Fibroblast of lung (primary cell): ENCODE measurements at regions not wholly inside any gene's neighbourhood (a gene's known extent, or its start where the extent isn't known, plus 50 kb on each side); places are given as distances from the start of the nearest gene placed in this dataset.

ENCODE experiments used
- DNase-seq, 2 donors: peaks; one replicate each; pipeline versions ENCODE4 v3.0.0 to v3.0.0-alpha.2; 2010; ENCODE audit warnings: low read depth in 2 of 2
- H2AFZ ChIP-seq: 2 replicates; pipeline ENCODE4 v1.5.1; 2012; ENCODE audit warnings: low read length, control low read depth, inconsistent platforms
- H3K27ac ChIP-seq: 2 replicates; pipeline ENCODE4 v1.5.1; 2011; ENCODE audit warnings: low read length, control low read depth; ENCODE audit not compliant: insufficient read depth
- H3K27me3 ChIP-seq: 2 replicates; pipeline ENCODE4 v1.5.1; 2011; ENCODE audit warnings: mild to moderate bottlenecking, low read length; ENCODE audit not compliant: control insufficient read depth, insufficient read depth
- H3K36me3 ChIP-seq: 2 replicates; pipeline ENCODE4 v1.5.1; 2011; ENCODE audit warnings: low read length; ENCODE audit not compliant: control insufficient read depth, insufficient read depth
- H3K4me1 ChIP-seq: 2 replicates; pipeline ENCODE4 v1.5.1; 2011; ENCODE audit warnings: low read length; ENCODE audit not compliant: control insufficient read depth, insufficient read depth; ENCODE audit errors: extremely low read depth
- H3K4me2 ChIP-seq: 2 replicates; pipeline ENCODE4 v1.5.1; 2011; ENCODE audit warnings: low read length, control low read depth; ENCODE audit not compliant: insufficient read depth; ENCODE audit errors: extremely low read depth
- H3K4me3 ChIP-seq, 4 experiments: fragments of 200-600 bp in 1 of 4; sonication (generic) in 1 of 4; replicated peaks in 1 of 4; 2 replicates each; pipeline ENCODE4 v1.5.1; 2011 to 2016; ENCODE audit warnings: low read length in 4 of 4, low read depth in 3 of 4, mild to moderate bottlenecking in 3 of 4, control low read depth in 2 of 4, inconsistent platforms in 1 of 4, mixed read lengths in 1 of 4; ENCODE audit not compliant: insufficient read depth in 1 of 4; ENCODE audit errors: control extremely low read depth in 1 of 4
- H3K79me2 ChIP-seq: 2 replicates; pipeline ENCODE4 v1.5.1; 2012; ENCODE audit warnings: mild to moderate bottlenecking, low read length, inconsistent platforms; ENCODE audit not compliant: control insufficient read depth, insufficient read depth
- H3K9ac ChIP-seq: 2 replicates; pipeline ENCODE4 v1.5.1; 2011; ENCODE audit warnings: mild to moderate bottlenecking, low read length, control low read depth; ENCODE audit not compliant: insufficient read depth
- H3K9me3 ChIP-seq: 2 replicates; pipeline ENCODE4 v1.5.1; 2012; ENCODE audit warnings: low read depth, low read length; ENCODE audit not compliant: control insufficient read depth, insufficient read depth
- H4K20me1 ChIP-seq: 2 replicates; pipeline ENCODE4 v1.5.1; 2011; ENCODE audit warnings: low read length; ENCODE audit not compliant: control insufficient read depth, insufficient read depth; ENCODE audit errors: extremely low read depth
- EZH2 ChIP-seq: IDR thresholded peaks from 2 replicates; pipeline ENCODE4 v1.5.1; 2012; ENCODE audit warnings: low read length, control low read depth, mild to moderate bottlenecking; ENCODE audit errors: missing control alignments
- TF ChIP-seq, protein P1 (sequence below), 2 donors: IDR thresholded peaks in 1 of 2; conservative IDR thresholded peaks in 1 of 2; 1 replicate in 1 of 2; 2 replicates in 1 of 2; pipeline ENCODE4 v1.5.1; 2011 to 2012; ENCODE audit warnings: low read length in 2 of 2, control low read depth in 1 of 2, inconsistent platforms in 1 of 2, low read depth in 1 of 2, mild to moderate bottlenecking in 1 of 2

DNA sequence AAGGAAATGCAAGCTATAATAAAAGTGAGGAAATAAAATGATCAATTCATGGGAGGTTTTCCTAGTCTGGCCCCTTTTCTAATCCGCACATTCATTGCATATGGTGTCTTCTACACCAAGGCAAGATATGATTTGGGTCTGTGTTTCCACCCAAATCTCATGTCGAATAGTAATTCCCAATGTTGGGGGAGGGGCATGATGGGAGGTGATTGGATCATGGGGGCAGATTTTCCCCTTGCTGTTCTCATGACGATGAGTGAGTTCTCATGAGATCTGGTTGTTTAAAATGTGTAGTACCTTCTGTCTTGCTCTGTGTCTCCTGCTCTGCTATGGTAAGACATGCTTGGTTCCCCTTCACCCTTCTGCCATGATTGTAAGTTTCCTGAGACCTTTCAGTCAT is 315.4 kb downstream of the CYRIA start:
- TF ChIP-seq EZH2: no peak
- TF ChIP-seq, protein P1, sequence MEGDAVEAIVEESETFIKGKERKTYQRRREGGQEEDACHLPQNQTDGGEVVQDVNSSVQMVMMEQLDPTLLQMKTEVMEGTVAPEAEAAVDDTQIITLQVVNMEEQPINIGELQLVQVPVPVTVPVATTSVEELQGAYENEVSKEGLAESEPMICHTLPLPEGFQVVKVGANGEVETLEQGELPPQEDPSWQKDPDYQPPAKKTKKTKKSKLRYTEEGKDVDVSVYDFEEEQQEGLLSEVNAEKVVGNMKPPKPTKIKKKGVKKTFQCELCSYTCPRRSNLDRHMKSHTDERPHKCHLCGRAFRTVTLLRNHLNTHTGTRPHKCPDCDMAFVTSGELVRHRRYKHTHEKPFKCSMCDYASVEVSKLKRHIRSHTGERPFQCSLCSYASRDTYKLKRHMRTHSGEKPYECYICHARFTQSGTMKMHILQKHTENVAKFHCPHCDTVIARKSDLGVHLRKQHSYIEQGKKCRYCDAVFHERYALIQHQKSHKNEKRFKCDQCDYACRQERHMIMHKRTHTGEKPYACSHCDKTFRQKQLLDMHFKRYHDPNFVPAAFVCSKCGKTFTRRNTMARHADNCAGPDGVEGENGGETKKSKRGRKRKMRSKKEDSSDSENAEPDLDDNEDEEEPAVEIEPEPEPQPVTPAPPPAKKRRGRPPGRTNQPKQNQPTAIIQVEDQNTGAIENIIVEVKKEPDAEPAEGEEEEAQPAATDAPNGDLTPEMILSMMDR (conservative IDR thresholded peaks at IDR 0.05 in 1 of 2, IDR thresholded peaks at IDR 0.05 in 1 of 2; ENCODE audit: low read depth in 1 of 2, low read length in 2 of 2): no peak
- Histone ChIP-seq H3K9ac (no peak overlapping the region), H3K79me2 (no peaks in the 10 kb centered on the region), H3K36me3 (no peaks in the 10 kb centered on the region), H3K27ac (no peak overlapping the region), H3K4me3 (no peak overlapping the region), H2AFZ (no peak overlapping the region), H3K4me2 (no peak overlapping the region), H4K20me1 (no peaks in the 10 kb centered on the region), H3K4me1 (no peaks in the 10 kb centered on the region), H3K27me3 (no peaks in the 10 kb centered on the region), H3K9me3 (no peaks in the 10 kb centered on the region)
- no peak for DNase-seq

DNA sequence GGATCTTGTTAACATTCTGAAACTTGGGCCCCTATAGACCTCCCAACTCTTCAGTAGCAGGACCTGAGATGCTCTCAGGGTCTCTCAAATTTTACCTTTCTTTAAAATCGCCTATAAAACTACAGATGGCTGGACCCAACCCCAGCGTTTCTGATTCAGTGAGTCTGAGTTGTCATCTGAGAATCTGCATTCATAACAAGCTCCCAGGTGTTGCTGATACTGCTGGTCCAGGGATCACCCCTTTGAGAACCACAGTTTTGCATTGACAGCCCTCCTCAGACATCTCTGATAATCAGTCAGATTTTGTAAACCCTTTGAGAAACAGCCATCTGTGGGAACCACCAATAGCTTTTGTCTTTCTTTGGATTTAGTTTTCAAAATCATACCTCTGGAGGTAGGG is 315.8 kb downstream of the CYRIA start:
- Histone ChIP-seq H3K9ac (no peak overlapping the region), H4K20me1 (no peaks in the 10 kb centered on the region), H3K9me3 (no peaks in the 10 kb centered on the region), H3K4me3 (no peak overlapping the region), H3K79me2 (no peaks in the 10 kb centered on the region), H3K27ac (no peak overlapping the region), H3K4me2 (no peak overlapping the region), H3K36me3 (no peaks in the 10 kb centered on the region), H3K4me1 (no peaks in the 10 kb centered on the region), H3K27me3 (no peaks in the 10 kb centered on the region), H2AFZ (no peak overlapping the region)
- DNase-seq: no peak
- TF ChIP-seq EZH2: no peak
- TF ChIP-seq, protein P1 (conservative IDR thresholded peaks at IDR 0.05 in 1 of 2, IDR thresholded peaks at IDR 0.05 in 1 of 2; ENCODE audit: low read depth in 1 of 2, low read length in 2 of 2): no peak

DNA sequence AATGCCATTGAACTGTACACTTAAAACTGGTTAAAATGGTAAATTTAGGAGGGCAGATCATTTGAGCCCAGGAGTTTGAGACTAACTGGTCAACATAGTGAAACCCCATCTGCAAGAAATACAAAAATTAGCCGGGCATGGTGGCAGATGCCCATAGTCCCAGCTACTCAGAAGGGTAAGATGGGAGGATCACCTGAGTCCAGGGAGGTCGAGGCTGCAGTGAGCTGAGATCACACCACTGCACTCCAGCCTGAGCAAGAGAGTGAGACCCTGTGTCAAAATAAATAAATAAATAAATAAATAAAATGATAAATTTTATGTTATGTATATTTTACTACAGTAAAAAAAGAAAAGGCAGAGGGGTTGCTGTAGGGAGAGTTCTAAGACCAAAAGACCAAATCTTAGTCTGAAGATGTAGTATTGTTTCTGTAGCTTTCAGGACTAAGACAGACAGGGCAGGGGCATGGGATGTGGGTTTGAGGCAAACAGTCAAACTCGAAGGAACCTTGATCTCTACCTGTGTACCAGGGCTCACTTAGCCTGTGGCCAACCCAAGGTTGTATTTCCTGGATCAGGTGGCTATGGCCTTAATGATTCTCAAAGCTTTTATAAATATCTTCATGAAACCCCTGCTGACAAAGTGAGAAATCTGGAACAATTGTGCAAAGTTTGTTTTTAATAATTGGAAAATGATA is 316.7 kb downstream of the CYRIA start:
- no peak overlapping the region for H2AFZ ChIP-seq
- no peaks in the 10 kb centered on the region for H3K79me2 ChIP-seq
- no peaks in the 10 kb centered on the region for H3K36me3 ChIP-seq
- H3K4me3 ChIP-seq: no peak overlapping the region
- no peaks in the 10 kb centered on the region for H3K9me3 ChIP-seq
- TF ChIP-seq, protein P1 (conservative IDR thresholded peaks at IDR 0.05 in 1 of 2, IDR thresholded peaks at IDR 0.05 in 1 of 2; ENCODE audit: low read depth in 1 of 2, low read length in 2 of 2): no peak
- TF ChIP-seq EZH2: no peak
- H3K27ac ChIP-seq: no peak overlapping the region
- H4K20me1 ChIP-seq: no peaks in the 10 kb centered on the region
- H3K27me3 ChIP-seq: no peaks in the 10 kb centered on the region
- H3K4me1 ChIP-seq: no peaks in the 10 kb centered on the region
- DNase-seq: no peak
- H3K4me2 ChIP-seq: no peak overlapping the region
- no peak overlapping the region for H3K9ac ChIP-seq
